Prostate gland (tissue), 2 donors: ENCODE measurements at regions not wholly inside any gene's neighbourhood (a gene's known extent, or its start where the extent isn't known, plus 50 kb on each side); places are given as distances from the start of the nearest gene placed in this dataset.

ENCODE experiments used
- CTCF ChIP-seq, 4 experiments: fragments of 200-600 bp in 2 of 4; fragments of 450-650 bp in 2 of 4; sonication (generic) in 2 of 4; IDR thresholded peaks; 1 replicate in 3 of 4; 2 replicates in 1 of 4; pipeline ENCODE4 v1.5.1; 2016 to 2019; ENCODE audit warnings: antibody characterized with exemption in 4 of 4, mild to moderate bottlenecking in 2 of 4, moderate library complexity in 2 of 4
- POLR2A ChIP-seq: fragments of 450-650 bp; IDR thresholded peaks from one replicate; pipeline ENCODE4 v1.6.1; 2016; ENCODE audit warnings: antibody characterized with exemption, mild to moderate bottlenecking
- POLR2AphosphoS5 ChIP-seq: sonication (generic); formaldehyde crosslinking; IDR thresholded peaks from one replicate; pipeline ENCODE4 v1.6.1; 2017; ENCODE audit warnings: antibody characterized with exemption

- no peak for TF ChIP-seq POLR2A
- no peak for TF ChIP-seq CTCF (IDR thresholded peaks at IDR 0.05)
- TF ChIP-seq POLR2AphosphoS5: no peak
Observed at GRCh38 chr6:24076011-24076410, 50.0 kb upstream of the NRSN1 start.
